Neutrophil (primary cell): ENCODE measurements at regions not wholly inside any gene's neighbourhood (a gene's known extent, or its start where the extent isn't known, plus 50 kb on each side); places are given as distances from the start of the nearest gene placed in this dataset.

ENCODE experiments used
- H3K27ac ChIP-seq: fragments of 200-600 bp; sonication (generic); 2 replicates; pipeline ENCODE4 v1.5.1; 2016; ENCODE audit warnings: mild to moderate bottlenecking, moderate library complexity
- H3K27me3 ChIP-seq: fragments of 200-600 bp; sonication (generic); 2 replicates; pipeline ENCODE4 v1.6.0; 2016; ENCODE audit warnings: mild to moderate bottlenecking
- H3K36me3 ChIP-seq: fragments of 200-600 bp; sonication (generic); 2 replicates; pipeline ENCODE4 v1.5.1; 2017
- H3K4me1 ChIP-seq, 2 experiments: fragments of 200-600 bp in 1 of 2; sonication (generic) in 1 of 2; 1 replicate in 1 of 2; 2 replicates in 1 of 2; pipeline versions ENCODE4 v1.5.1 to v1.6.1; 2013 to 2016; ENCODE audit warnings: low read depth in 1 of 2, low read length in 1 of 2, mild to moderate bottlenecking in 1 of 2, moderate library complexity in 1 of 2; ENCODE audit not compliant: control insufficient read depth in 1 of 2, insufficient read depth in 1 of 2
- H3K4me3 ChIP-seq, 2 experiments: fragments of 200-600 bp in 1 of 2; sonication (generic) in 1 of 2; 1 replicate in 1 of 2; 2 replicates in 1 of 2; pipeline ENCODE4 v1.5.1; 2013 to 2016; ENCODE audit warnings: low read depth in 1 of 2, low read length in 1 of 2, mild to moderate bottlenecking in 1 of 2, moderate library complexity in 1 of 2
- H3K9me3 ChIP-seq: fragments of 200-600 bp; sonication (generic); 2 replicates; pipeline ENCODE4 v1.5.1; 2016
- CTCF ChIP-seq: fragments of 200-600 bp; sonication (generic); IDR thresholded peaks from 2 replicates; pipeline ENCODE4 v1.5.1; 2016; ENCODE audit warnings: antibody characterized with exemption

- Histone ChIP-seq H3K9me3 (no peaks in the 10 kb centered on the region), H3K4me1 (no peaks in the 10 kb centered on the region), H3K27ac (no peak overlapping the region), H3K4me3 (no peak overlapping the region), H3K27me3 (no peaks in the 10 kb centered on the region), H3K36me3 (no peaks in the 10 kb centered on the region)
- TF ChIP-seq CTCF: no peak
Measured at GRCh38 chr21:28516021-28516420, 476.7 kb downstream of the LTN1 start.

GRCh38 chr21:28513428-28513827, 479.2 kb downstream of the LTN1 start:
- no peaks in the 10 kb centered on the region for H3K36me3 ChIP-seq
- no peak for TF ChIP-seq CTCF

GRCh38 chr21:28509031-28509430, 483.6 kb downstream of the LTN1 start:
- Histone ChIP-seq H3K4me1 (no peaks in the 10 kb centered on the region), H3K36me3 (no peaks in the 10 kb centered on the region), H3K27me3 (no peaks in the 10 kb centered on the region), H3K4me3 (no peak overlapping the region), H3K9me3 (peaks cover 5% of the 10 kb centered on the region), H3K27ac (no peak overlapping the region)
- no peak for TF ChIP-seq CTCF

More at GRCh38 chr21:28513428-28513827, 479.2 kb downstream of the LTN1 start:
- Histone ChIP-seq H3K9me3 (no peaks in the 10 kb centered on the region), H3K27ac (no peak overlapping the region), H3K27me3 (no peaks in the 10 kb centered on the region), H3K4me1 (no peaks in the 10 kb centered on the region), H3K4me3 (no peak overlapping the region)

- H3K27me3 ChIP-seq: no peaks in the 10 kb centered on the region
- no peaks in the 10 kb centered on the region for H3K36me3 ChIP-seq
- no peaks in the 10 kb centered on the region for H3K4me1 ChIP-seq
- H3K4me3 ChIP-seq: no peak overlapping the region
- H3K27ac ChIP-seq: no peak overlapping the region
- no peak for TF ChIP-seq CTCF
- H3K9me3 ChIP-seq: peaks cover 5% of the 10 kb centered on the region
Measured at GRCh38 chr21:28508126-28508525, 484.6 kb downstream of the LTN1 start.

- no peaks in the 10 kb centered on the region for H3K9me3 ChIP-seq
- no peaks in the 10 kb centered on the region for H3K27me3 ChIP-seq
- H3K36me3 ChIP-seq: no peaks in the 10 kb centered on the region
- no peak for TF ChIP-seq CTCF
- H3K4me3 ChIP-seq: no peak overlapping the region
- no peak overlapping the region for H3K27ac ChIP-seq
- H3K4me1 ChIP-seq: no peaks in the 10 kb centered on the region
Measured at GRCh38 chr21:28496517-28496916, 496.2 kb downstream of the LTN1 start.

GRCh38 chr21:28492127-28492526, 500.6 kb downstream of the LTN1 start:
- H3K27me3 ChIP-seq: no peaks in the 10 kb centered on the region
- no peak overlapping the region for H3K4me3 ChIP-seq
- H3K4me1 ChIP-seq: no peaks in the 10 kb centered on the region
- no peak overlapping the region for H3K27ac ChIP-seq
- no peak for TF ChIP-seq CTCF
- no peaks in the 10 kb centered on the region for H3K9me3 ChIP-seq
- H3K36me3 ChIP-seq: no peaks in the 10 kb centered on the region
